Umbilical cord (tissue), 1 donor: ENCODE measurements at regions not wholly inside any gene's neighbourhood (a gene's known extent, or its start where the extent isn't known, plus 50 kb on each side); places are given as distances from the start of the nearest gene placed in this dataset.

Experiments used
- DNase-seq: peaks from one replicate; pipeline ENCODE4 v3.0.0-alpha.2; 2015; ENCODE audit warnings: low spot score

DNA sequence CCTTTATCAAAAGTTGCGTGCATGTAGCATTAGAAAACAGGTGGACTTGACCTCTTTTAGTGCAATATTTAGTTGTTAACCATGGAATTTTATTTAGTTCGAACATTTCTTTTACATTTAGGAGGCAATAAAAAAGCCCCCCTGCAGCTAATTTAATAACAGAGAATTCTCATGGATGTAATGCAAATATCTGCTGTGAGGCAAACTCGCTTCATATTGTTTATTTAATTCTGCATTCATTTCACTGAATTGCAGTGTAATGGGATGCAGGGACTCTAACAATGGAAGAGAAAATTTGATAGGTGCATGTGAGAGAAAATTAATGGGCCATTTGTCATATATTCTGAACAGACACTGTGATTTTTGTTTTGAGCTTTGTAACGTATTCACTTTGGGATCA is 205.1 kb upstream of the CHD1 start:
- DNase-seq: no peak

DNA sequence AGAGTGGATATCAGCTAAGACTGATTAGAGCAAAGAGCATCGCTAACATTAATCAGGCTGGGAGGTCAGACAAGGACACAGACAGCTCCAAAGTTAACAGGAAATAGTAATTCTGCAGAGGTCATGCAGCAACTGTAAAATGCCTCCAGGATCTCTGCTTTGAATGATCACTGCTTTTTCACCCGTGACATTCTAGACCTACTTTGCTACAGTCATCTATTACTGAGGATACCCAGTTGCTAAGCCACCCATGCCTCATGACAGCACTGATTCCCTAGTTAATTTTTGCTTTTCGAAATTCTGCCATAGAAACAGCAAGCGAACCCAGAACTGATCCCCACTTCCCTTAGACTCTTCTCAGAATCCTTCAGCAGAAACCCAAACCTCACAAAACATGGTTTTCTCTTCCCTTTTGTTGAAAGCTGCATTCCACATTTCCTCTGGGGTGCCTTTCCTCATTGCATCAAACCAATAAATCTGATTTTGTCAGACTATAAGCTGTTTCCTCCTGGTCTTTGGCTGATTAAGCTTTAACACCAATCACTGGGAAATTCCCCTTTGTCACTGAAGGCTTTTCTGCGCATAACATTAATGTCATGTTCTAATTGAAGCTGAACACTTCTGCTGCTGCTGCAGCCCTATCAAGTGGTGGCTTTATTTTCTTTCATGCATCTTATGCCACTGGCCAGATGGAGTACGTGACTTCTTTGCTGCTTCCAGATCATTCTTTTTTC is 201.1 kb upstream of the CHD1 start:
- no peak for DNase-seq

DNA sequence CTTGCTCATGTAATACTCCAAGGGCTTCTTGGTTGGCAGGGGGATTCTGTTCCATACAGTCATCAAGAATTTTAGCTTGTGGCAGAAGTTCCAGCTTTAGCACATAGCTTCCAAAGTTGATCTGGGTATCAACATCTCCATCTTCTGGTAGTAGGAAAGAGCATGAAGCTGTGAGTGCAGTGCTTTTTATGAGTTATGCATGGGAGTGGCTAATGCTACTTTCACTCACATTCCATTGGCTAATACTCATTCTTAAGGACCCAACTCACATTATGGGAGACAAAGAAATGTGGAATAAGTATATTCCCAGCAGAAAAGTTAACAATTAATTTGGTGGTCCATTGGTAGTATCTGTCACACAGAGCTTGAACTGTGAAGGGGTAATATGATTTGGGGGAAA is 194.2 kb upstream of the CHD1 start:
- DNase-seq: no peak

DNA sequence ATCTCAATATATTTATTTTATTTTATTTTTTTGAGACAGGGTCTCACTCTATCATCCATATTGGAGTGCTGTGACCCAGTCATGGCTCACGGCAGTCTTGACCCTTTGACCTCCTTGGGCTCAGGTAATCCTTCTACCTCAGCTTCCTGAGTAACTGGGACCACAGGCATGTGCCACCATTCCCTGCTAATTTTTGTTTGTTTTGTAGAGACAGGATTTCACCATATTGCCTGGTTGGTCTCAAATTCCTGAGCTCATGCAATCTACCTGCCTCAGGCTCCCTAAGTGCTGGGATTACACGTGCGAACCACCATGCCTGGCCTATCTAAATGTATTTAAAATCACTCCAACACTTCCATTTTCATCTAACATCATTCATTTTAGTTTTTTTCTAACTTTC is 190.5 kb upstream of the CHD1 start:
- no peak for DNase-seq

DNA sequence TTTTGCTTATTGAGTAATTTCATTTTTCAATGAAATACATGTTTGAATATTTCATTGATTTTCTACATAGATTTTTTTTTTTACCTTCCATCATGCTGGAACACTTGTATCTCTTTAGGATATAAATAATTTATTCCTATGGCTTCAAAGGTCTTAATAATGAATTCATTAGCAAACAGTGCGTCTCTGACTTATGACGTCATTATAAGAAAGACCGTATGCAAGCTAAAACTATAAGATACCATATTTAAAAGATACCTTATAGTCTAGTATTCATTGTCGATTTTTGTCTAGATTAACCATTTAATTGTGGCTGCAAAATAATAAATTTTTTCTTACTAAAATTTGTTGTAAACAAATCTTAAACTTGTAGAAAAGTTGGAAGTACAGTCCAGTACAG is 187.7 kb upstream of the CHD1 start:
- no peak for DNase-seq

DNA sequence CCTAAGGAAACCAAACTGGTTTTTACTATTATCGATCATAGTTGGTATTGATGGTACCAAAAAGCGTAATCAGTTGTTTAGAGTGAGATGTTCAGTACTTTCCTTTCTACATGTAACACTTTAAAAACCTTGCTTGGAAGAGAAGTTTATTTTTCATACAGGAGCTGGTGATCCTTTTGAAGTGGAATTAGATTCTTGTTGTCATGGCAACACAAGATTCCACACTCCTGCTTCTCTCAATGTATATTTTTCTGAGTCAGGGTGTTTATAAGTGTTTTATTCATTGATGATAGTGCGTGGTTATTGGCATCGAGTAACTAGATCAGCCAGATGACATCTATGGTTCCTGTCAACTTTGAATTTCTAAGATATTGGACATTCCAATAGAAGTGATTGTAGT is 181.1 kb upstream of the CHD1 start:
- DNase-seq: no peak

DNA sequence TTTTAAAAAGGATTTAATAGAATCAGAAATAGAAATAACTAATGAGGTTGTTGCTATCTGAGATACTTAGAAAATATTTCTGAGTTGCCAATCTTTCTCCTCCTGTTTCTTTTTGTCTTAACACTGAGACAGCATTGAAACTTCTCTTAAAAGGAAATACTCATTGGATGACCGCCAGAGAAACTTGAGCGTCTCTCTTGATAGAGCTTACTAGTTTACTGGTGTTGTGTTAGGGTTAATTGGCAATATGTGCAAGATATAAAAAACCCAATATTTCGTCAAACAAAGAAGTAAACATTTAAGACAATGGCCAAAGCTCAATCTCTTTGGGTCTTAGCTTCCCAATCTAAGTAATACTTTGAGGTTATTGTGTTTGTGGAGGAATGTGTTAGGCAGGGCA is 176.4 kb upstream of the CHD1 start:
- DNase-seq: peak; percentile 51

DNA sequence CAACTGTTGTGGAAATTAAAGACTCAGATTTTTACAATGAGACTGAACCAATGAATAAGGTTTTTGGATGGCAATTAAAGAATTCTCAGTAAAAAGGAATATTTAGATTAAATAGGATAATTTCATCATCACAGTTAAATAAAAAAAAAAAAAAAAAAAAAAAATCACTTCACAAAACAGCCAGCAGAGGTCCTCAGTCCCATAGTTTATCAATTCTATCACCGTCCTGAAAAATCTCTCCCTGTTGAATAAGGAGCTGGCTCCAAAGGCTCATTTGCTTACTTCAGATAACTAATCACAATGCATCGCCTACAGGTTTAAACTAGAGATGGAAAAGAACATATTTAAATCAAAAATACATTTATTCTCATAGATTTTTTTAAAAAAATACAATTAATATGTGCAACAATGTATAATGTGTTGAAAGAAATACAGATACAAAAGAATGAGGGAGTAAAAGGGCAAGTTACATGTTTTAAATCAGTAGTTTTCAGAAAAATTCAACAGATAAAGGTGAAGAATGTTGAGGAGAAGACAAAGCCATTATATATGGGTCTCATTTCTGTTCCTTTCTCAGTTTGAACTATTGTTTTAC is 175.8 kb upstream of the CHD1 start:
- DNase-seq: peak; percentile 49

DNA sequence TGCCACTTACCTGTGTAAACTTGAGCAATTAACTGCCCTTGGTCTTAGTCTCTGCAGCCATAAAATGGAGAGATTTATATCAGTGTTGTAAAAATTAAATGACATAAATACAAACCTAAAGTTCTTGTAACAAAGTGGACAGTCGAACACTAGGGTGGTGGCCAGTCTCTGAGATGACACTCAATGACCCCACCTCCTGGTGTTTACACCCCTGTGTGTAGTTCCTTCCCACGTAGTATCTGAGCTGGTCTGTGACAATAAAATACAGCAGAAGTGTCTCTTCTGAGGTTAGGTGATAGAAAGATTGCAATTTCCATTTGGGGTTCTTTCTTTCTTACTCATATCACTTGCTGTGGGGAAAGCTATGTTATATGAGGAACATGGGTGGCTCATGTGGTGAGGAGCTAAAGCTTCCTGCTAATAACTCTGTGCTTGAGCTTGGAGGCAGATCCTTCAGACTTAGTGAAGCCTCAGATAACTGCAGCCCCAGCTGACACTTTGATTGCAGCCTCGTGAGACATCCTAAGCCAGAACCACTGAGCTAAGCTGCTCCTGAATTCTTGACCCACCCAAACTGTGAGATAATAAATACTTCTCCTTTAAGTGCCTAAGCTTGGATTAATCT is 173.4 kb upstream of the CHD1 start:
- DNase-seq: peak; percentile 22

DNA sequence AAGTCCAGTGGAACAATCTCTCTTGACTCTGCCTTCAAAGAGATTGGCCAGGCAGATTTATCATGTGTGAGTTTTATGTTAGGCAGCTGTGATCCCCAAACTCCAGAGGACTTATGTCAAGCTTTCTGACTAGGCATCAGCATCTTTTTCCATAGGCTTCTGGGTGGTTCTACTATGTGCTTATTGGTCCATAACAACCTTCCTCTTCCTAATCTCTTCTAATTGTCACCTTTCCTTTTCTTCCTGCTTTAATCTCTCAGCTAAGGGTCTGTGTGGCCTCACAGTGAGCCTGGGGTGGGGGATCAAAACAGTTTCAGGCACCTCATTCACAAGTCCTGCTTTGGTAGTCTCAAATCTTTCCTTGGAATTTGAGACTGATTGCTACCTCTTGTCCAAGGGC is 170.9 kb upstream of the CHD1 start:
- DNase-seq: no peak

DNA sequence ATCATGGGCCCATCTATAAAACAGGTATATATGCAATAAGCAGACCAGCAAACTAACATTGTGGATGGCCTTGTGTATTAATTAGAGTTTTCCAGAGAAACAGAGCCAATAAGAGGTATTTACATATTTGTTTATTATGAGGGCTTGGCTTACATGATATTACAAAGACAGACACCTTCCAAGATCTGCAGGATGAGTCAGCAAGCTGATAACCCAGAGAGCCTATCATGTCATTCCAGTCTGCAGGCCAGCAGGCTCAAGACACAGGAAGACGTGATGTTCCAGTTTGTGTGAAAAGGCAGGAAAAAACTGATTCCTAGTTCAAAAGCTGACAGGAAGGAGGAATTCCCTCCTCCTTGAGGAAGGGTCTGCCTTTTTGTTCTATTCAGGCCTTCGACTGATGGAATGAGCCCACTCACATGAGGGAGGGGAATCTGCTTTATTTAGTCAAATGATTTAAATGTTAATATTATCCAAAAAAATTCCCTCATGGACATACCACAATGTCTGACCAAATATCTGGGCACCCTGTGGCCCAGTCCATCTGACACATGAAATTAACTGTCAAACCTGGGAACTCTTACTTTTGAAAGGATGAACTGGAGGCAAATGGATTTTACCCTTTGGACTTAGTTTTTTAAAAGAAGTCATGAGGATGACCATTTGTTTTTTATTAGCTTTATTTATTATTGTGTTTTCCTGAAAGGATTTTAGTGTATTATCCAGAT is 161.2 kb upstream of the CHD1 start:
- no peak for DNase-seq

DNA sequence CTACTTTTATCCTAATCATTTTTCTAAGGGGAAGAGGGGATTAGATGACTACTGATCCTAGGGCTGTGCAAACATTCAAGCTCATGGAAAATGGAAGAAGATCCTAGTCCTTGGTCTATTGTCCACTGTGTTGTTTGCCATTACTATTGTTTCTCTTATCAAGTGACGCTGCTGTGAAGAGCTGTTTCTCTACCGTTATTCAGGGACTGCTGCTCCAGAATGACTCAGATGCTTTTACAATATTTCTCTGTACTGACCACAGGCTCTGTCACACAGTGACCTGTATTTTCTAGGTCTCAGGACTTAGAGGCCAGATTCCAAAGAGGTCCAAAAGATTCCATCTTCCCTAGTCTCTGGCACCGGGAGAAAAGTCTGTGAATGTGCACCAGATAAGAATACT is 159.5 kb upstream of the CHD1 start:
- no peak for DNase-seq

DNA sequence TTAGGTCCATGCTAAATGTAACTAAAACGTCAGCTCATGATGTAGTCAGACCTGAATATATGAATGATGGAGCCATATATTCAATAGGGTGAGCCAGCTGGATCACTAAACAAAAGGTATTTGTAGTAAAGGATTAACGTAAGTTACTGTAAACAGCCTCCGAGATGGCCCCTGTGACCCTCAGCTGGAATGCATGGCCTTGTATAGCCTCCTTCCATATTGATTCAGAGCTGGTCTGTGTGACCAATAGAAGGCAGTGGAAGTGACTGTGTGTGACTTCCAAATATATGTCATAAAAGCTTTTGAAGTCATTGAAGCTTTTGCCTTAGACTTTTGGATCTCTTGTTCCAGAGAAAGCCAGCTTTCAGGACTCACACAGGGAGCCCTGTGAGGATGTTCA is 154.4 kb upstream of the CHD1 start:
- DNase-seq: no peak

DNA sequence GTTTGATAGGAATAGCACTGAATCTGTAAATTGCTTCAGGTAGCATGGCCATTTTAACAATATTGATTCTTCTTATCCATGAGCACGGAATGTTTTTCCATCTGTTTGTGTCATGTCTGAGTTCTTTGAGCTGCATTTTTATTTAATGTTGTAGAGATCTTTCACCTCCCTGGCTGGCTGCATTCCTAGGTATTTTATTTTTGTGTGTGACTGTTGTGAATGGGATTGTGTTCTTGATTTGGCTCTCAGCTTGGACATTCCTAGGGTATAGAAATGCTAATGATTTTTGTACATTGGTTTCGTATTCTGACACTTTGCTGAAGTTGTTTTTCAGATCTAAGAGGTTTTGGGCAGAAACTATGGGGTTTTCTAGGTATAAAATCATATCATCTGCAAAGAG is 152.9 kb upstream of the CHD1 start:
- DNase-seq: no peak

DNA sequence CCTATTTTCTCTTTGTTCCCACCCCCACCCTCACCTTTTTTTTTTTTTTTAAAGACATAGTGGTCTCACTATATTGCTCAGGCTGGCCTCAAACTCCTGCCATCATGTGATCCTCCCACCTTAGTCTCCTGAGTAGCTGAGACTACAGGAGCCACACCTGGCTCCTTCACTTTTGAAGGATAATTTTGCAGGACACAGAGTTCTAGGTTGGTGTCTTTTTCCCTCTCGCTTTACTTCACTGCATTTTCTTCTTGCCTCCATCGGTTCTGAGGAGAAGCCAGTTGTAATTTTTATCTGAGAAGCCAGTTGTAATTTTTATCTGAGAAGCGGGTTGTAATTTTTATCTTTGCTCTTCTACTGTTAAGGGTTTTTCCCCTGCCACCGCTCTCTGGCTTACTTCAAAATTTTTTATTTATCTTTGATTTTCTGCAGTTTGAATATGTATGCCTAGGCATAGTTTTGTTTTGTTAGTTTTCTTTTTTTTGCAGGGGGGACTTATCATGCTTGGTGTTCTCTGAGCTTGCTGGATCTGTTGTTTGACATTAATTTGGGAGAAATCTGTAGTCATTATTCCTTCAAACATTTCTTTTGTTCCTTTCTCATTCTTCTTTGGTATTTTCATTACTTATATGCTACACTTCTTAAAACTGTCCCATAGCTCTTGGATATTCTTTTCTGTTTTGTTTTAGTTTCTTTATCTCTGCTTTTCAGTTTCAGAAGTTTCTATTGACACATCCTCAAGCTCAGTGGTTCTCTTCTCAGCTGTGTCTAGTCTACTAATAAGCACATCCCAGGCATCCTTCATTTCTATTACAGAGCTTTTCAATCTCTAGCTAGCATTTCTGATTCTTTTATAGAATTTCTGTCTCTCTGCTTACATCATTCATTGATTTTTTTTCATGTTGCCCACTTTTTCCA is 148.2 kb upstream of the CHD1 start:
- no peak for DNase-seq

DNA sequence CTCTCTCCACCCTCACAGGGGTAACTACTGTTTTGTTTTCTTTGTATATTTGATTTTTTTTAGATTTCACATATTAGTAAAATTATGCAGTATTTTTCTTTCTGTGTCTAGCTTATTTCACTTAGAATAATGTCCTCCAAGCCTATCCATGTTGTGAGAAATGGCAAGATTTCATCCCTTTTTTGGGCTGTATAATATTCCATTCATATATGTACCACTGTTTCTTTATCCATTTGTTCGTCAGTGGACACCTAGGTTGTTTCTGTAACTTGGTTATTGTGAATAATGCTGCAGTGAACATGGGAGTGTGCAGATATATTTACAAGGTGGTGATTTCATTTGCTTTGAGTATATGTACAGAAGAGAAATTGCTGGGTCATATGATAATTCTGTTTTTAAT is 144.0 kb upstream of the CHD1 start:
- no peak for DNase-seq

DNA sequence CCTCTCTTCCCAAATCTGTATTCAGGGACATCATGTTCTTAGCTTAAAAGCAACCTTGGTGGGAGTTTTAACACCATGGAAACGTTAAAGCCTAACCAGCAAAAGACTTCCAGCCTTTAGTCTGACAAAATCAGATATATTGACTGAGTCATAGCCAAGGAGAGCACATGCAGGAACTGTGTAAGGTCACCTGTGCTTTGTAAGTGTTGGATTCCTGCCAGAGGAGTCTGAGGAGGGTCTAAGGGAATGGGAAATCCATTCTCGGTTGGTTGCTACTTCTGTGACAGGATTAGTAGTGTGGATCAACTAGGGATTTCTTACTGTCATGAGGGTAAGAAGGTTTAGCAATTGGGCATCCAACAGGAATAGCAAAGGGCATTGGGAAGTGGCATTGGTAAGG is 142.0 kb upstream of the CHD1 start:
- DNase-seq: no peak

DNA sequence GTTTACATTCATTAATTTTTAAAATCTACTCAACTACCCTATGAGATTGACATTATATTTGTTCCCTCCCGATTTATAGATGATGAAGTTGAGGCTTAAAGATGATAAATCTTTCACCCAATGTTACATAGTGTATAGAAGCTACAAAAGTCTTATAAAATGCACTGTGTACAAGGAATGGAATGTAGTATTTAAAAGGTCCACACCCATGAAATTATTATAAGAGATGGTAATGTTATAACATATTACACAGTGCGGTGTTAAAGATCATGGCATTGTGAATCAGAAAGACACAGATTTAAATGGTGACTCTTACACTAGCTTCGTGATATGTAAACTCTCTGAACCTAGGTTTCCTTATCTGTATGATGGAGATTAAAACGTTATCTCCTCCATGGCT is 141.6 kb upstream of the CHD1 start:
- DNase-seq: no peak

DNA sequence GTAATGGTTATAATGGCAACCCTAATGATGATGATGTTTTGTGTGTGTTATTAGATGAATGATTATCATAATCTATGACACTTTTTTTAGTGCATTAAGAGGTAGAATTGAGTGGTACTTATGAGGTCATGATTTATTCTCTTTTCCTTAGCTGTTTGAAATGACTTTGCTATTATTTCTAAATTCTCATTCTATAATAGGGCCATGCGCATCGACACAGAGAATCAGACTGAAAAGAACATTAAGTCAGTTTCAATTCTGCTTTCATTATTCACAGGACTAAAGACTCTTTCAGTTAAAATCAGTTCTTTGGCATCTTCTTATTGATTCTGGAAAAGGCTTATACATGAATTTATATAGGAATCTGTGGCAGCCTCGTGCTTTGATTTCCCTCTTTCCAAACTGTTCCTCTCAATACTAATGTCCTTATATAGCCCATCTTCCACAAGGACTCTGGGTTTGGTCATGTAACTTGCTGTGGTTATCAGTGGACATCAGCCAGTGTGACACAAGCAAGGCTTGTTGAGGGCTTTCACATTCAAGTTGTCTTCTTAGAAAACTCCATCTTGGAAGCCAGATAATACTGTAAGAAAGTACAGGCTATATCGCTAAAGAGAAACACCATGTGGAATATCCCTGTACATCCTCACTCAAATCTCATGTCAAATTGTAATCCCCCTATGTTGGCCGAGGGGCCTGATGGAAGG is 140.3 kb upstream of the CHD1 start:
- DNase-seq: no peak

DNA sequence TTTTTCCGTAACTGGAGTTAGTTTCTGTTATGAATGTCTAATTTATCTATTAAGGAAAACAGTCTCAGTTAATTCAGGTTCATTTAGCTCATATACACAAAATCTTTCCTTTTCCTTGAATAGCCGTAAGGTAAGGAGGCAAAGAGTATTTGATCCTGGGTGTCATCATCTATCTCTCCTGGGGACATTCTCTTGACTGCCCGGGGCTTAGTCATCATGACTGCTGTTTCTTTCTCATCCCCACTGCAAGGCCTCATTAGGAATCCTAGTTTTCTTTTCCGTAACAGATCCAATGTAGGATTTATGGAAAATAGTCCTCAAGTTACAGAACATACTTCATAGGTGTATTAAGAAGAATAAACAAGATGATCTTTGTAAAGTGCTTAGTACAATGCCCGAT is 134.9 kb upstream of the CHD1 start:
- DNase-seq: no peak

DNA sequence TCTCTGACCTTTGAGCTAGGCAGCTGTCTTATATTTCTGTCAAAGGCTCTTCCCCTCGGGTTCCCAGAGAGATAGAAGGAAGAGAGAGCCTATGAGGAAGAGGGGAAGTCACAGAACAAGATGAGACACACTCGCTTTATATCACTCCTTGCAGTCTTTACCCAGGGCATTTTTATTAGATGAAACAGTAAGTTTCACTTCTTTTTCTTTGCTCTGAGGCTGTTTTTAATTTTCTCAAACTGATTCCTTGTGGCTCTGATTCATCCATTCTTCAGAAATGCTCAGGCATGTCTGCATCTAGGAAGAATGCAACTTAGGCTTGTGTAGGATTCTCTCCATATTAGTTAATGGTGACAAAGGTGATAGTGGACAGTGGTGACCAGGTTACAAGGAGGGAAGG is 132.9 kb upstream of the CHD1 start:
- DNase-seq: peak; percentile 37
